HG03469 (cell line): ENCODE measurements at regions not wholly inside any gene's neighbourhood (a gene's known extent, or its start where the extent isn't known, plus 50 kb on each side); places are given as distances from the start of the nearest gene placed in this dataset.
A peak's percentile ranks its signal among the peaks of the same experiment; 100 is the strongest.
"Not testable (repeated sequence)": the region's sequence is repeated elsewhere in the genome, so short reads cannot be mapped to it uniquely, and the experiment has no call there.

Experiments
- ATAC-seq: cut with Tn5 transposase; IDR thresholded peaks from one replicate; pipeline ENCODE4 v1.9.1; 2021; ENCODE audit warnings: mild to moderate bottlenecking, moderate library complexity, moderate number of reproducible peaks; ENCODE audit not compliant: unreplicated experiment

- no peak for ATAC-seq
These were observed 53.1 kb upstream of the STK39 start for GRCh38 chr2:168300460-168300859.

GRCh38 chr2:168304024-168304681, 56.8 kb upstream of the STK39 start:
- no peak for ATAC-seq

GRCh38 chr2:168307379-168307778, 60.0 kb upstream of the STK39 start:
- ATAC-seq, result no peak

GRCh38 chr2:168310580-168310979, 63.2 kb upstream of the STK39 start:
- no peak for ATAC-seq

- ATAC-seq, result no peak
These were observed 64.0 kb upstream of the STK39 start for GRCh38 chr2:168311261-168311910.

GRCh38 chr2:168312036-168312822, 64.8 kb upstream of the STK39 start:
- ATAC-seq, result no peak

- ATAC-seq, result no peak
These were observed 66.8 kb upstream of the STK39 start for GRCh38 chr2:168314236-168314635.

- ATAC-seq, result no peak
These were observed 68.1 kb upstream of the STK39 start for GRCh38 chr2:168315331-168316072.

GRCh38 chr2:168316073-168316440, 68.7 kb upstream of the STK39 start:
- ATAC-seq, result no peak

GRCh38 chr2:168317282-168317681, 69.9 kb upstream of the STK39 start:
- no peak for ATAC-seq

- no peak for ATAC-seq
These were observed 72.9 kb upstream of the STK39 start for GRCh38 chr2:168320267-168320666.

GRCh38 chr2:168322325-168323007, 75.1 kb upstream of the STK39 start:
- ATAC-seq, result no peak

GRCh38 chr2:168323529-168324021, 76.2 kb upstream of the STK39 start:
- ATAC-seq, result no peak

GRCh38 chr2:168326572-168326971, 79.2 kb upstream of the STK39 start:
- ATAC-seq, result no peak

GRCh38 chr2:168327328-168327727, 79.9 kb upstream of the STK39 start:
- no peak for ATAC-seq

- no peak for ATAC-seq
These were observed 81.0 kb upstream of the STK39 start for GRCh38 chr2:168328421-168328820.

- no peak for ATAC-seq
These were observed 83.4 kb upstream of the STK39 start for GRCh38 chr2:168330624-168331423.

GRCh38 chr2:168335254-168335653, 87.9 kb upstream of the STK39 start:
- ATAC-seq, result not testable (repeated sequence)

- ATAC-seq, result peak; percentile 73
These were observed 89.5 kb upstream of the STK39 start for GRCh38 chr2:168336786-168337388.
